H9 (cell line): ENCODE measurements at regions not wholly inside any gene's neighbourhood (a gene's known extent, or its start where the extent isn't known, plus 50 kb on each side); places are given as distances from the start of the nearest gene placed in this dataset.

Source experiments
- DNase-seq: peaks from one replicate; pipeline ENCODE4 v3.0.0-alpha.2; 2017
- H2AFZ ChIP-seq: one replicate; pipeline ENCODE4 v1.6.1; 2013; ENCODE audit warnings: mild to moderate bottlenecking, low read length, control low read depth, moderate library complexity
- H2AK5ac ChIP-seq: 2 replicates; pipeline ENCODE4 v1.6.1; 2013; ENCODE audit warnings: low read length, control low read depth, mixed read lengths; ENCODE audit not compliant: insufficient read length
- H2BK120ac ChIP-seq: one replicate; pipeline ENCODE4 v1.6.1; 2013; ENCODE audit warnings: low read depth, mild to moderate bottlenecking, low read length, control low read depth, inconsistent platforms; ENCODE audit not compliant: poor library complexity, severe bottlenecking
- H2BK12ac ChIP-seq: 2 replicates; pipeline ENCODE4 v1.6.1; 2013; ENCODE audit warnings: low read length, control low read depth, mixed read lengths, low read depth; ENCODE audit not compliant: insufficient read length
- H2BK15ac ChIP-seq: 2 replicates; pipeline ENCODE4 v1.6.1; 2013; ENCODE audit warnings: low read depth, low read length, control low read depth
- H2BK20ac ChIP-seq: one replicate; pipeline ENCODE4 v1.6.1; 2013; ENCODE audit warnings: low read depth, mild to moderate bottlenecking, low read length, control low read depth, inconsistent platforms; ENCODE audit not compliant: poor library complexity, severe bottlenecking
- H2BK5ac ChIP-seq: 2 replicates; pipeline ENCODE4 v1.6.1; 2013; ENCODE audit warnings: low read length, control low read depth, mixed read lengths; ENCODE audit not compliant: insufficient read length
- H3K14ac ChIP-seq: 2 replicates; pipeline ENCODE4 v1.6.1; 2013; ENCODE audit warnings: low read length, control low read depth; ENCODE audit not compliant: insufficient read depth
- H3K18ac ChIP-seq: 2 replicates; pipeline ENCODE4 v1.6.1; 2013; ENCODE audit warnings: low read depth, mild to moderate bottlenecking, mixed read lengths, low read length, control low read depth; ENCODE audit not compliant: insufficient read length
- H3K23ac ChIP-seq: 2 replicates; pipeline ENCODE4 v1.6.1; 2013; ENCODE audit warnings: low read length, control low read depth, mixed read lengths, low read depth; ENCODE audit not compliant: insufficient read length
- H3K23me2 ChIP-seq: 2 replicates; pipeline ENCODE4 v1.6.1; 2013; ENCODE audit warnings: low read depth, mild to moderate bottlenecking, mixed read lengths, low read length, control low read depth; ENCODE audit not compliant: insufficient read length, poor library complexity, severe bottlenecking
- H3K27ac ChIP-seq: 2 replicates; pipeline ENCODE4 v1.5.1; 2013; ENCODE audit warnings: low read length, control low read depth, mixed read lengths, low read depth; ENCODE audit not compliant: insufficient read length
- H3K27me3 ChIP-seq: 2 replicates; pipeline ENCODE4 v1.6.1; 2013; ENCODE audit warnings: low read length, control low read depth, inconsistent platforms; ENCODE audit not compliant: insufficient read depth
- H3K4ac ChIP-seq: 2 replicates; pipeline ENCODE4 v1.6.1; 2013; ENCODE audit warnings: low read depth, mild to moderate bottlenecking, control low read depth, inconsistent platforms, low read length, moderate library complexity
- H3K4me1 ChIP-seq: 2 replicates; pipeline ENCODE4 v1.6.1; 2013; ENCODE audit warnings: low read length, control low read depth, inconsistent platforms; ENCODE audit not compliant: insufficient read depth
- H3K4me2 ChIP-seq: 2 replicates; pipeline ENCODE4 v1.6.1; 2013; ENCODE audit warnings: low read length, control low read depth, mixed read lengths; ENCODE audit not compliant: insufficient read length, insufficient read depth
- H3K56ac ChIP-seq: 2 replicates; pipeline ENCODE4 v1.6.1; 2013; ENCODE audit warnings: low read depth, mild to moderate bottlenecking, mixed read lengths, low read length, control low read depth; ENCODE audit not compliant: insufficient read length
- H3K79me1 ChIP-seq: 2 replicates; pipeline ENCODE4 v1.6.1; 2013; ENCODE audit warnings: low read depth, mild to moderate bottlenecking, moderate library complexity, low read length, control low read depth, inconsistent platforms; ENCODE audit not compliant: insufficient read depth, poor library complexity, severe bottlenecking
- H3K79me2 ChIP-seq: 2 replicates; pipeline ENCODE4 v1.6.1; 2013; ENCODE audit warnings: low read length, control low read depth, inconsistent platforms; ENCODE audit not compliant: insufficient read depth
- H3K9ac ChIP-seq: 2 replicates; pipeline ENCODE4 v1.6.1; 2013; ENCODE audit warnings: low read length, control low read depth, mixed read lengths; ENCODE audit not compliant: insufficient read length; ENCODE audit errors: extremely low read depth
- H3K9me3 ChIP-seq: one replicate; pipeline ENCODE4 v1.6.1; 2013; ENCODE audit warnings: low read depth, low read length, inconsistent platforms; ENCODE audit not compliant: control insufficient read depth
- H3T11ph ChIP-seq: one replicate; pipeline ENCODE4 v1.6.1; 2013; ENCODE audit warnings: mild to moderate bottlenecking, low read length, control low read depth, inconsistent platforms
- H4K20me1 ChIP-seq: one replicate; pipeline ENCODE4 v1.6.1; 2013; ENCODE audit not compliant: control insufficient read depth, insufficient read length, insufficient read depth
- H4K5ac ChIP-seq: 2 replicates; pipeline ENCODE4 v1.6.1; 2013; ENCODE audit warnings: low read depth, mild to moderate bottlenecking, mixed read lengths, low read length, control low read depth; ENCODE audit not compliant: insufficient read length
- H4K8ac ChIP-seq: replicated peaks from 2 replicates; pipeline ENCODE4 v1.6.1; 2013; ENCODE audit warnings: low read length, control low read depth, mixed read lengths, low read depth; ENCODE audit not compliant: insufficient read length
- H4K91ac ChIP-seq: 2 replicates; pipeline ENCODE4 v1.6.1; 2013; ENCODE audit warnings: low read depth, mild to moderate bottlenecking, moderate library complexity, mixed read lengths, low read length, control low read depth; ENCODE audit not compliant: insufficient read length
- H3K27ac Mint-ChIP-seq, 3 experiments: 2 replicates in 2 of 3; 3 replicates in 1 of 3; pipeline ENCODE4 v1.8.0; 2020 to 2021; ENCODE audit warnings: mixed read lengths in 3 of 3, mild to moderate bottlenecking in 1 of 3, moderate library complexity in 1 of 3
- H3K27me3 Mint-ChIP-seq: 2 replicates; pipeline ENCODE4 v1.8.0; 2021; ENCODE audit warnings: low read depth, mild to moderate bottlenecking, moderate library complexity, mixed read lengths
- H3K36me3 Mint-ChIP-seq, 3 experiments: 2 replicates in 2 of 3; 3 replicates in 1 of 3; pipeline ENCODE4 v1.8.0; 2020 to 2021; ENCODE audit warnings: low read depth in 3 of 3, mixed read lengths in 3 of 3; ENCODE audit not compliant: insufficient read depth in 1 of 3
- H3K4me1 Mint-ChIP-seq, 2 experiments: 2 replicates each; pipeline ENCODE4 v1.8.0; 2020; ENCODE audit warnings: mixed read lengths in 2 of 2
- H3K4me3 Mint-ChIP-seq, 2 experiments: 2 replicates in 1 of 2; 3 replicates in 1 of 2; pipeline ENCODE4 v1.8.0; 2020 to 2021; ENCODE audit warnings: mild to moderate bottlenecking in 2 of 2, mixed read lengths in 2 of 2, moderate library complexity in 1 of 2
- H3K9me3 Mint-ChIP-seq, 2 experiments: 2 replicates in 1 of 2; 3 replicates in 1 of 2; pipeline ENCODE4 v1.8.0; 2020; ENCODE audit warnings: mild to moderate bottlenecking in 2 of 2, mixed read lengths in 2 of 2, moderate library complexity in 1 of 2
- CTCF ChIP-seq: fragments of 200-600 bp; sonication (generic); conservative IDR thresholded peaks from 3 replicates; pipeline ENCODE4 v1.8.0; 2021; ENCODE audit warnings: antibody characterized with exemption, mild to moderate bottlenecking
- WGBS: extraction: QIAGEN DNeasy Blood & Tissue Kit; methylation state at CpG from one replicate; pipeline ENCODE4 v1.1.7; 2013; ENCODE audit warnings: missing lambda C conversion rate, low lambda C conversion rate, mixed read lengths; ENCODE audit not compliant: insufficient read length; ENCODE audit errors: extremely low coverage; 5-methylcytosine and 5-hydroxymethylcytosine counted together

GRCh38 chr5:15447209-15447608, 52.8 kb upstream of the FBXL7 start:
- Histone ChIP-seq H3K18ac (no peak overlapping the region), H2BK5ac (no peak overlapping the region), H3K79me2 (no peaks in the 10 kb centered on the region), H3K9ac (no peak overlapping the region), H2AK5ac (no peak overlapping the region), H3K4ac (no peak overlapping the region), H2BK12ac (no peak overlapping the region), H3K56ac (no peak overlapping the region), H3K27me3 (no peaks in the 10 kb centered on the region), H3K9me3 (no peaks in the 10 kb centered on the region), H2BK15ac (no peak overlapping the region), H2BK20ac (no peak overlapping the region), H2AFZ (no peak overlapping the region), H2BK120ac (no peak overlapping the region), H3K14ac (no peak overlapping the region), H3K27ac (no peak overlapping the region), H3K23ac (no peak overlapping the region), H4K5ac (no peak overlapping the region), H3K23me2 (no peaks in the 10 kb centered on the region), H3K4me1 (no peaks in the 10 kb centered on the region), H4K8ac (no peak overlapping the region), H4K20me1 (no peaks in the 10 kb centered on the region), H3K79me1 (no peaks in the 10 kb centered on the region), H3T11ph (no peak overlapping the region), H3K4me2 (no peak overlapping the region), H4K91ac (no peak overlapping the region)
- Mint-ChIP-seq H3K9me3 (no peaks in the 10 kb centered on the region), H3K4me3 (no peak overlapping the region), H3K27ac (no peak overlapping the region), H3K4me1 (no peaks in the 10 kb centered on the region; a peak in 1 of 4 replicates), H3K27me3 (no peaks in the 10 kb centered on the region; the same call in none of the 2 replicates), H3K36me3 (no peaks in the 10 kb centered on the region; a peak in 1 of 7 replicates)
- WGBS = no CpG with 5 or more reads among the region's 1 CpG
- no peak for TF ChIP-seq CTCF
- DNase-seq = no peak
